Tibial nerve (tissue), 4 donors: ENCODE measurements at regions not wholly inside any gene's neighbourhood (a gene's known extent, or its start where the extent isn't known, plus 50 kb on each side); places are given as distances from the start of the nearest gene placed in this dataset.

Experiments used
- CTCF ChIP-seq, 5 experiments: fragments of 200-600 bp in 3 of 5; fragments of 450-650 bp in 2 of 5; sonication (generic) in 3 of 5; IDR thresholded peaks; one replicate each; pipeline ENCODE4 v1.5.1; 2016 to 2019; ENCODE audit warnings: antibody characterized with exemption in 5 of 5, mild to moderate bottlenecking in 3 of 5, moderate library complexity in 2 of 5
- EP300 ChIP-seq, 2 donors: sonication (generic); formaldehyde crosslinking; IDR thresholded peaks; one replicate each; pipeline ENCODE4 v1.6.1; 2017; ENCODE audit warnings: antibody characterized with exemption in 2 of 2, mild to moderate bottlenecking in 1 of 2
- POLR2A ChIP-seq, 2 donors: fragments of 450-650 bp; IDR thresholded peaks; one replicate each; pipeline ENCODE4 v1.6.1; 2017; ENCODE audit warnings: antibody characterized with exemption in 2 of 2, mild to moderate bottlenecking in 2 of 2, moderate library complexity in 2 of 2

GRCh38 chr3:177295116-177295515, 97.8 kb upstream of the TBL1XR1 start:
- no peak for TF ChIP-seq CTCF (IDR thresholded peaks at IDR 0.05)
- no peak for TF ChIP-seq POLR2A (IDR thresholded peaks at IDR 0.05)
- TF ChIP-seq EP300 (IDR thresholded peaks at IDR 0.05) = no peak
